GM12891 (cell line): ENCODE measurements at regions not wholly inside any gene's neighbourhood (a gene's known extent, or its start where the extent isn't known, plus 50 kb on each side); places are given as distances from the start of the nearest gene placed in this dataset.
"Not testable (repeated sequence)": the region's sequence is repeated elsewhere in the genome, so short reads cannot be mapped to it uniquely, and the experiment has no call there.

Source experiments
- PAX5 ChIP-seq: IDR thresholded peaks from 2 replicates; pipeline ENCODE4 v1.6.1; 2011; ENCODE audit warnings: low read length, moderate library complexity, mild to moderate bottlenecking; ENCODE audit not compliant: insufficient read depth, severe bottlenecking
- POLR2A ChIP-seq: IDR thresholded peaks from 2 replicates; pipeline ENCODE4 v1.6.1; 2011; ENCODE audit warnings: low read depth, low read length, control low read depth
- POLR2AphosphoS5 ChIP-seq: IDR thresholded peaks from 2 replicates; pipeline ENCODE4 v1.6.1; 2011; ENCODE audit warnings: low read depth, low read length, control low read depth
- POU2F2 ChIP-seq: IDR thresholded peaks from 2 replicates; pipeline ENCODE4 v1.6.1; 2011; ENCODE audit warnings: low read depth, mild to moderate bottlenecking, control low read depth, low read length, moderate library complexity
- SPI1 ChIP-seq: IDR thresholded peaks from 2 replicates; pipeline ENCODE4 v1.6.1; 2011; ENCODE audit warnings: low read depth, low read length, control low read depth
- TAF1 ChIP-seq: IDR thresholded peaks from 2 replicates; pipeline ENCODE4 v1.6.1; 2011; ENCODE audit warnings: low read depth, low read length, control low read depth

DNA sequence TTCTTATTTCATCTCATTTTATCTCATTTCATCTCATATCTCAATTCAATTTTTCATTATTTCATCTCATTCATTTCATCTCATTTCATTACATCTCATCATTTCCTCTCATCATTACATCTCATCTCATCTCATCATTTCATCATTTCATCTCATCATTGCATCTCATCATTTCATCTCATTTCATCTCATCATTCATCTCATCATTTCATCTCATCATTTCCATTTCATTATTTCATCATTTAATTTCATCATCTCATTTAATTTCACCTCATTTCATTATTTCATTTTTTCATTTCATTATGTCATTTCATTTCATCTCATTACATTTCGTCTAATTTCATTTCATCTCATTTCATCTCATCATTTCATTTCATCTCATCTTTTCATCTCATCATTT, 2867.8 kb downstream of the RPIA start:
- not testable (repeated sequence) for TF ChIP-seq TAF1, POLR2A, POLR2AphosphoS5, SPI1, POU2F2, PAX5
